Thyroid gland (tissue), 4 donors: ENCODE measurements at regions not wholly inside any gene's neighbourhood (a gene's known extent, or its start where the extent isn't known, plus 50 kb on each side); places are given as distances from the start of the nearest gene placed in this dataset.
"Not testable (repeated sequence)": the region's sequence is repeated elsewhere in the genome, so short reads cannot be mapped to it uniquely, and the experiment has no call there.

Experiments
- DNase-seq, 2 donors: peaks; one replicate each; pipeline ENCODE4 v3.0.0-alpha.2; 2019
- H3K27ac ChIP-seq, 3 donors: fragments of 200-600 bp; sonication (generic); 1 replicate in 2 of 3; 2 replicates in 1 of 3; pipeline ENCODE4 v1.5.1; 2016 to 2019; ENCODE audit warnings: mild to moderate bottlenecking in 1 of 3, moderate library complexity in 1 of 3
- H3K27me3 ChIP-seq: fragments of 200-600 bp; sonication (generic); one replicate; pipeline ENCODE4 v1.5.1; 2019
- H3K36me3 ChIP-seq, 2 donors: fragments of 200-600 bp; sonication (generic); one replicate each; pipeline ENCODE4 v1.5.1; 2016 to 2019
- H3K4me1 ChIP-seq, 2 donors: fragments of 200-600 bp; sonication (generic); one replicate each; pipeline ENCODE4 v1.5.1; 2017 to 2019
- H3K4me3 ChIP-seq, 3 donors: fragments of 200-600 bp; sonication (generic); replicated peaks in 1 of 3; 1 replicate in 2 of 3; 2 replicates in 1 of 3; pipeline ENCODE4 v1.5.1; 2016; ENCODE audit warnings: mild to moderate bottlenecking in 1 of 3
- H3K9me3 ChIP-seq: fragments of 200-600 bp; sonication (generic); one replicate; pipeline ENCODE4 v1.5.1; 2017
- CTCF ChIP-seq, 6 experiments: fragments of 200-600 bp in 3 of 6; fragments of 450-650 bp in 3 of 6; sonication (generic) in 3 of 6; IDR thresholded peaks; one replicate each; pipeline ENCODE4 v1.5.1; 2016 to 2019; ENCODE audit warnings: antibody characterized with exemption in 6 of 6, mild to moderate bottlenecking in 2 of 6, inconsistent platforms in 1 of 6, moderate library complexity in 1 of 6
- POLR2A ChIP-seq, 2 donors: fragments of 450-650 bp; IDR thresholded peaks; one replicate each; pipeline ENCODE4 v1.6.1; 2017; ENCODE audit warnings: antibody characterized with exemption in 2 of 2, mild to moderate bottlenecking in 2 of 2, moderate library complexity in 1 of 2
- WGBS, 2 donors: methylation state at CpG; one replicate each; pipeline ENCODE4 v1.1.5; 2017; 5-methylcytosine and 5-hydroxymethylcytosine counted together
- intact Hi-C: fragments of 100-400 bp; cut with DNase I; formaldehyde crosslinking; loops from one replicate; pipeline ENCODE4 v1.15.1; 2023

DNA sequence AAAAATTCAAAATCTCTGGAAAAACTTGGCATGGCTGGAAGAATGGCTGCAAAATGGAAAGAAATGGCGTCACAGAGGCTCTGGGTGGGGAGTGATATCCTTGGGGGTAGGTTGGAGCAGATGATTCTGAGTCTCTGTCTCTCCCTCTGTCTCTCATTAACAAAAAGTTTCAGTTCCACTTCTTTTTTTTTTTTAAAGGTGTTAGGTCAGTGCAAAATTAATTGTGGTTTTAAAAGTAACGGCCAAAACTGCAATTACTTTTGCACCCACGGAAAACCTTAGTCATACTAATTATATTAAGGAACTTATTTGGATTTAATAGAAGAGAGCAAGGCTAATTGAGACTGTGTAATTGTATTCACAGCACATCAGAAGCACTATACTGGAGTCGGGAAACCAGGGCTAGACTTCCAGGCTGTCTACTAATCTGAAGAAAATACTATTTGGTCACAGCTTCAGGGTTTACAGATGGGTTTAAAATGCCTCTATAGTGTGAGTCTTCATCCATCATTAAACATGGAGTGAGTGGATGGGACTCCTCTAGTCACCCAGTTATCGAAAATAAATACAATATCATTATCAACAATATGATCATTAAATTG, 289.1 kb upstream of the PLD5 start:
- H3K27me3 ChIP-seq: no peaks in the 10 kb centered on the region
- H3K4me1 ChIP-seq: no peaks in the 10 kb centered on the region
- TF ChIP-seq POLR2A (IDR thresholded peaks at IDR 0.05) (no peak), CTCF (IDR thresholded peaks at IDR 0.05) (no peak)
- H3K9me3 ChIP-seq: no peaks in the 10 kb centered on the region
- no peaks in the 10 kb centered on the region for H3K36me3 ChIP-seq
- intact Hi-C loops: no loop called here
- no peak overlapping the region for H3K4me3 ChIP-seq
- DNase-seq: no peak
- WGBS, 2 donors: 80 to 82% methylated on average over 5 of the region's 5 CpGs
- H3K27ac ChIP-seq: no peak overlapping the region

DNA sequence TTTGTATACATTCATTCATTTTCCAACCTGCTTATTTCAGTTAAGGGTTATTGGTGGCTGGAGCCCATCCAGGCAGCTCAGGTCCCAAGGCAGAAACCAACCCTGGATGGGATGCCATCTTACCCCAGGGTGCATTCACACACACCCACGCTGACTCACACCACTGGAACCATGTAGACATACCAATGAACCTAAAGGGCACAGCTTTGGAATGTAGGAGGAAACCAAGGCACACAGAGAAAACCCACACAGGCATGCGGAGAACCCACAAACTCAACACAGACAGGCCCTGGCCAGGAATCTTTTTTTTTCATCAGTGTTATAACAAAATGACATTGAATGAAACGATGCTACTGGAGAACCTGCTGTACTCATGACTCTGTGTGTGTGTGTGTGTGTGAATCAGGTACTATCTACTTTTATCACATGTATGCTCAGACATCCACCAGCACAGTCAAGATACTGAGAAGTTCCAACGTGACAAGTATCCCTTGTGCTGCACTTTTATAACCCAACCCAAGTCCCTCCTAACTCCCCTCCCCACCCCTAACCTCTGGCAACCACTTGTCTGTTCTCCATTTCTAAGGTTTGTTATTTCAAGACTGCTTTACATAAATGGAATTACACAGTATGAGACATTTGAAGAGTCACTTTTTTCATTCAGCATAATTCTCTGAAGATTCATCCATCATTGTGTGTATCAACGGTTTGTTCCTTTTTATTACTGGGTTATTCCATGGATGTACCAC, 286.8 kb upstream of the PLD5 start:
- H3K9me3 ChIP-seq: no peaks in the 10 kb centered on the region
- no peaks in the 10 kb centered on the region for H3K4me1 ChIP-seq
- H3K36me3 ChIP-seq: no peaks in the 10 kb centered on the region
- no peak overlapping the region for H3K4me3 ChIP-seq
- intact Hi-C loops: no loop called here
- WGBS, 2 donors: 64 to 72% methylated on average over 5 of the region's 5 CpGs
- TF ChIP-seq POLR2A (IDR thresholded peaks at IDR 0.05) (no peak), CTCF (IDR thresholded peaks at IDR 0.05) (no peak)
- H3K27me3 ChIP-seq: no peaks in the 10 kb centered on the region
- no peak overlapping the region for H3K27ac ChIP-seq
- DNase-seq: no peak

GRCh38 chr1:242806324-242806723, 281.8 kb upstream of the PLD5 start:
- Histone ChIP-seq H3K9me3 (no peaks in the 10 kb centered on the region), H3K27me3 (no peaks in the 10 kb centered on the region), H3K4me1 (no peaks in the 10 kb centered on the region), H3K27ac (no peak overlapping the region), H3K4me3 (no peak overlapping the region), H3K36me3 (no peaks in the 10 kb centered on the region)
- DNase-seq: no peak
- 33% methylated on average over 2 of the region's 2 CpGs for WGBS, 2 donors
- intact Hi-C loops: no loop called here
- TF ChIP-seq CTCF (IDR thresholded peaks at IDR 0.05) (no peak), POLR2A (IDR thresholded peaks at IDR 0.05) (no peak)

DNA sequence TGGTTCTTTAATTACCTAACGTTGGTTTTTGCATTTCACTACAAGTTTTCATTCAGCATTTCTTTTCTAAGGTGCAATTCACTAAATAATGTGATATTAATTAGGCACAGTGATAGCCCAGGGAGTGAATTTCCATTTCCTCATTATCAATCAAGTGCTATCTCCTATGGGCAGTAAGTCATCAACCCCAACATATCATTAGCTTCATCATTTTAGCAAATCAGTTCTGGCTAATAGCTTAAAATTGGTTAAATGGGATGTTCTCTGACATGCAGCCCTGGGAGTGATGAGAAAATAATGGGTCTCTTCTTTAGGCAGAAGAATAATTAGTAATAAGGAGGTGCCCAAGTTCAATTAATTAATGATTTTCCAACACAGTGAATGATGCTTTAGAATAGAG, 280.9 kb upstream of the PLD5 start:
- 62 to 74% methylated on average over 1 of the region's 1 CpG for WGBS, 2 donors

GRCh38 chr1:242802973-242803372, 278.5 kb upstream of the PLD5 start:
- Histone ChIP-seq H3K27ac (no peak overlapping the region), H3K4me3 (no peak overlapping the region), H3K36me3 (no peaks in the 10 kb centered on the region), H3K9me3 (no peaks in the 10 kb centered on the region), H3K27me3 (no peaks in the 10 kb centered on the region), H3K4me1 (no peaks in the 10 kb centered on the region)
- intact Hi-C loops: no loop called here
- 86 to 90% methylated on average over 5 of the region's 5 CpGs for WGBS, 2 donors
- TF ChIP-seq CTCF (IDR thresholded peaks at IDR 0.05) (no peak), POLR2A (IDR thresholded peaks at IDR 0.05) (no peak)
- DNase-seq: no peak

More for the DNA sequence above, 280.9 kb upstream of the PLD5 start:
- H3K27ac ChIP-seq, H3K4me3 ChIP-seq, intact Hi-C loops, DNase-seq, H3K4me1 ChIP-seq, H3K9me3 ChIP-seq, H3K36me3 ChIP-seq, H3K27me3 ChIP-seq: not testable (repeated sequence)
